ENCODE measurements at regions not wholly inside any gene's neighbourhood (a gene's known extent, or its start where the extent isn't known, plus 50 kb on each side); places are given as distances from the start of the nearest gene placed in this dataset.

GRCh38 chr5:2284678-2285077, 402.0 kb upstream of the IRX4 start:
- DNase-seq = no peak

GRCh38 chr5:2283481-2284045, 400.8 kb upstream of the IRX4 start:
- no peak for DNase-seq

- no peak for DNase-seq
These were observed 400.2 kb upstream of the IRX4 start for GRCh38 chr5:2282893-2283292.

GRCh38 chr5:2282034-2282690, 399.4 kb upstream of the IRX4 start:
- no peak for DNase-seq

GRCh38 chr5:2281446-2281845, 398.7 kb upstream of the IRX4 start:
- no peak for DNase-seq

GRCh38 chr5:2280318-2280717, 397.6 kb upstream of the IRX4 start:
- no peak for DNase-seq

GRCh38 chr5:2278825-2279456, 396.2 kb upstream of the IRX4 start:
- no peak for DNase-seq

- DNase-seq = no peak
These were observed 395.2 kb upstream of the IRX4 start for GRCh38 chr5:2277886-2278285.

GRCh38 chr5:2276101-2276500, 393.4 kb upstream of the IRX4 start:
- no peak for DNase-seq

- no peak for DNase-seq
These were observed 390.0 kb upstream of the IRX4 start for GRCh38 chr5:2272755-2273154.

GRCh38 chr5:2272039-2272438, 389.3 kb upstream of the IRX4 start:
- DNase-seq = no peak

- DNase-seq = no peak
These were observed 388.6 kb upstream of the IRX4 start for GRCh38 chr5:2271316-2271715.

GRCh38 chr5:2270467-2270866, 387.7 kb upstream of the IRX4 start:
- DNase-seq = no peak

GRCh38 chr5:2269656-2270055, 386.9 kb upstream of the IRX4 start:
- no peak for DNase-seq

GRCh38 chr5:2267991-2268390, 385.3 kb upstream of the IRX4 start:
- DNase-seq = no peak

GRCh38 chr5:2266641-2267240, 384.0 kb upstream of the IRX4 start:
- no peak for DNase-seq

- no peak for DNase-seq
These were observed 382.6 kb upstream of the IRX4 start for GRCh38 chr5:2265341-2265740.

- no peak for DNase-seq
These were observed 381.0 kb upstream of the IRX4 start for GRCh38 chr5:2263763-2264162.

GRCh38 chr5:2262620-2263019, 379.9 kb upstream of the IRX4 start:
- no peak for DNase-seq

- no peak for DNase-seq
These were observed 378.4 kb upstream of the IRX4 start for GRCh38 chr5:2261004-2261703.

GRCh38 chr5:2260211-2261003, 377.7 kb upstream of the IRX4 start:
- DNase-seq = no peak

- DNase-seq = no peak
These were observed 376.9 kb upstream of the IRX4 start for GRCh38 chr5:2259494-2260107.
